ENCODE measurements at regions not wholly inside any gene's neighbourhood (a gene's known extent, or its start where the extent isn't known, plus 50 kb on each side); places are given as distances from the start of the nearest gene placed in this dataset.

- ATAC-seq (ENCODE audit: low FRiP score), result no peak
- no peak for TF ChIP-seq CTCF (IDR thresholded peaks at IDR 0.05)
- no peak for DNase-seq (ENCODE audit: low spot score)
These were observed 794.3 kb upstream of the ZEB2 start for GRCh38 chr2:145314119-145314633.

- ATAC-seq (ENCODE audit: low FRiP score), result no peak
- no peak for TF ChIP-seq CTCF (IDR thresholded peaks at IDR 0.05)
- DNase-seq (ENCODE audit: low spot score), result no peak
These were observed 786.0 kb upstream of the ZEB2 start for GRCh38 chr2:145305889-145306288.

GRCh38 chr2:145304501-145304900 is 784.6 kb upstream of the ZEB2 start:
- DNase-seq (ENCODE audit: low spot score), result no peak
- no peak for ATAC-seq (ENCODE audit: low FRiP score)
- TF ChIP-seq CTCF (IDR thresholded peaks at IDR 0.05), result no peak

GRCh38 chr2:145303536-145303935 is 783.6 kb upstream of the ZEB2 start:
- no peak for TF ChIP-seq CTCF (IDR thresholded peaks at IDR 0.05)
- DNase-seq (ENCODE audit: low spot score), result no peak
- ATAC-seq (ENCODE audit: low FRiP score), result no peak

GRCh38 chr2:145302886-145303285 is 783.0 kb upstream of the ZEB2 start:
- DNase-seq (ENCODE audit: low spot score) (no peak), ATAC-seq (ENCODE audit: low FRiP score) (no peak)
- TF ChIP-seq CTCF (IDR thresholded peaks at IDR 0.05), result no peak

GRCh38 chr2:145302451-145302850 is 782.5 kb upstream of the ZEB2 start:
- DNase-seq (ENCODE audit: low spot score) (no peak), ATAC-seq (ENCODE audit: low FRiP score) (no peak)
- TF ChIP-seq CTCF (IDR thresholded peaks at IDR 0.05), result no peak

GRCh38 chr2:145299368-145299767 is 779.4 kb upstream of the ZEB2 start:
- ATAC-seq (ENCODE audit: low FRiP score) (no peak), DNase-seq (ENCODE audit: low spot score) (no peak)
- no peak for TF ChIP-seq CTCF (IDR thresholded peaks at IDR 0.05)

Measured in omental fat pad (tissue), 3 donors.